ENCODE measurements at regions not wholly inside any gene's neighbourhood (a gene's known extent, or its start where the extent isn't known, plus 50 kb on each side); places are given as distances from the start of the nearest gene placed in this dataset.

DNA sequence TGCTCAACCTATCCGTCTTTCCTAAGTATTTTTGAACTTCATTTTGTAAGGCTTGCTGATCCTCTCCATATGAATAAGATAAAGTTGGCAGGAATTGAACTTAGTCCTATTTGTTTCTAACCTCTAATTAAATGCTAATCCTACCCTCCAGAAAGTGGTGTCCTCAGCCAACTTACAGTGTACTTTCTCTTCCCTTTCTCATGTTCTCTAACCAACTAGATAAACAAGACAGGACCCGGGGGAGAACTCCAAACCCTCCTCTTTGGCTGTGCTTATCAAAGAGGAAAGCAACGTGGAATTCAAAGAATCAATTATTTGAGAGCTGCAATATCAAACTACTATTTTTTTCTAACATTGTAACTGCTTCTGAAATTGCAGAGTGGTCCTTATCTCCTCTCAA lies 56.5 kb upstream of the NRSN1 start:
- no peak for DNase-seq (ENCODE audit: low spot score)
- TF ChIP-seq, protein P1, sequence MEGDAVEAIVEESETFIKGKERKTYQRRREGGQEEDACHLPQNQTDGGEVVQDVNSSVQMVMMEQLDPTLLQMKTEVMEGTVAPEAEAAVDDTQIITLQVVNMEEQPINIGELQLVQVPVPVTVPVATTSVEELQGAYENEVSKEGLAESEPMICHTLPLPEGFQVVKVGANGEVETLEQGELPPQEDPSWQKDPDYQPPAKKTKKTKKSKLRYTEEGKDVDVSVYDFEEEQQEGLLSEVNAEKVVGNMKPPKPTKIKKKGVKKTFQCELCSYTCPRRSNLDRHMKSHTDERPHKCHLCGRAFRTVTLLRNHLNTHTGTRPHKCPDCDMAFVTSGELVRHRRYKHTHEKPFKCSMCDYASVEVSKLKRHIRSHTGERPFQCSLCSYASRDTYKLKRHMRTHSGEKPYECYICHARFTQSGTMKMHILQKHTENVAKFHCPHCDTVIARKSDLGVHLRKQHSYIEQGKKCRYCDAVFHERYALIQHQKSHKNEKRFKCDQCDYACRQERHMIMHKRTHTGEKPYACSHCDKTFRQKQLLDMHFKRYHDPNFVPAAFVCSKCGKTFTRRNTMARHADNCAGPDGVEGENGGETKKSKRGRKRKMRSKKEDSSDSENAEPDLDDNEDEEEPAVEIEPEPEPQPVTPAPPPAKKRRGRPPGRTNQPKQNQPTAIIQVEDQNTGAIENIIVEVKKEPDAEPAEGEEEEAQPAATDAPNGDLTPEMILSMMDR (conservative IDR thresholded peaks at IDR 0.05; ENCODE audit: low read depth), result no peak
- no peak overlapping the region for H3K27ac ChIP-seq

DNA sequence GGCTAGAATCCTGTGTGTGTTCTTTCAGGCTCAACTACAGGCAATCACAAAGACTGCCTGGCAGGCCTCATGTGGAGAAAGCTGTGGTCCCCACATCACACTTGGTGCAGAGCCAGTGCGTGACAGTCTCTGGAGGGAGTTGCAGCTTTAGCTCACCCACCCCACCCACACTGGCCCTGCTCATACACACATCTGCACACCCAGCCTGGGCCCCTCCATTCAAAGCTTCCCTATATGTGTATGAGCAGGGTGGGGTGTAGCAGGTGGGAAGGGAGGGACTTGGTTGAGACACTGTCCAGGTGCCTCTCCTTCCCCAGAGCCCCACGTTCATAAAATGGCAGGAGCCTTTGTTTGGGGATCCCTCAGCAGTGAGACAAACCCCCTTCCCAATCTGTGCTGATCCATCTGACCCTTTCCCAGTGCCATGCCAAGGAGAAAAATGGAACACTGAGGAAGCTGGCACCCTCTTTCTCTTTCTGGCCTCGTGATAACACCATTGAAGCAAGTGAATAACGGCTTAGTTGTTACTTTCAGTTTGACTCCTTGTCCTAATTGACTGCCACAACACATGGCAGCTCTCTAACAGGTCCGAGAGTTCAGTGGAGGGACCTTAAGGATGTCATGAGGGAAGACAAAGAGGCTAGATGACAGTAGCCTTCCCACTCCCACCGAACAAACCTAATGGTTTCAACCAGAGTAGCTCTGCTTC lies 53.8 kb upstream of the NRSN1 start:
- TF ChIP-seq, protein P1 (conservative IDR thresholded peaks at IDR 0.05; ENCODE audit: low read depth), result no peak
- H3K27ac ChIP-seq, result no peak overlapping the region
- DNase-seq (ENCODE audit: low spot score), result no peak
- ChIA-PET POLR2A (ENCODE audit: low non-redundant PET) (no interaction called here), CTCF (no interaction called here)

More for the DNA sequence above, 56.5 kb upstream of the NRSN1 start:
- POLR2A ChIA-PET (ENCODE audit: low non-redundant PET), result no interaction called here
- CTCF ChIA-PET, result no interaction called here

DNA sequence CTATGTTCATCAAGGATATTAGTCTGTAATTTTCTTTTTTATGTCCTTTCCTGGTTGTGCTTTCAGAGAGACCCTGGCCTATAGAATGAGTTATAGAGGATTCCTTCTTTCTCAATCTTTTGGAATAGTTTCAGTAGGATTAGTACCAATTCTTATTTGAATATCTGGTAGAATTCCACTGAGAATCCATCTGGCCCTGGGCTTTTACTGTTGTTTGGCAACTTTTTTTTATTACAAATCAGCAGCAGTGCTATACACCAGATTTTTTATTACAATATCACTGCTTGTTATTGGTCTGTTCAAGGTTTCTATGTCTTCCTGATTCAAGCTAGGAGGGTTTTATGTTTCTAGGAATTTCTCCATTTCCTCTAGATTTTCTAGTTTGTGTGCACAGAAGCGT lies 50.0 kb upstream of the NRSN1 start:
- ChIA-PET POLR2A (ENCODE audit: low non-redundant PET) (no interaction called here), CTCF (no interaction called here)
- DNase-seq (ENCODE audit: low spot score), result no peak

More for the DNA sequence above, 50.0 kb upstream of the NRSN1 start:
- TF ChIP-seq, protein P1 (conservative IDR thresholded peaks at IDR 0.05; ENCODE audit: low read depth), result no peak
- H3K27ac ChIP-seq, result no peak overlapping the region
